Naive B cell (primary cell): ENCODE measurements at regions not wholly inside any gene's neighbourhood (a gene's known extent, or its start where the extent isn't known, plus 50 kb on each side); places are given as distances from the start of the nearest gene placed in this dataset.
"Not testable (repeated sequence)": the region's sequence is repeated elsewhere in the genome, so short reads cannot be mapped to it uniquely, and the experiment has no call there.

ENCODE experiments used
- ATAC-seq, 2 donors: fragments of 150-1000 bp; cut with Tn5 transposase; 2 replicates each; pipeline ENCODE4 v1.10.0; 2021; ENCODE audit warnings: low read depth in 2 of 2, mild to moderate bottlenecking in 2 of 2, moderate library complexity in 2 of 2
- DNase-seq: peaks from one replicate; pipeline ENCODE4 v3.0.0; 2022
- H3K27ac Mint-ChIP-seq, 6 donors: one replicate each; pipeline ENCODE4 v1.8.0; 2020 to 2022; ENCODE audit warnings: mild to moderate bottlenecking in 6 of 6, mixed read lengths in 6 of 6, moderate library complexity in 5 of 6, inconsistent platforms in 2 of 6
- H3K27me3 Mint-ChIP-seq, 3 donors: one replicate each; pipeline ENCODE4 v1.8.0; 2021 to 2022; ENCODE audit warnings: mixed read lengths in 3 of 3, mild to moderate bottlenecking in 1 of 3
- H3K36me3 Mint-ChIP-seq, 2 donors: one replicate each; pipeline ENCODE4 v1.8.0; 2020 to 2022; ENCODE audit warnings: mixed read lengths in 2 of 2, inconsistent platforms in 1 of 2, mild to moderate bottlenecking in 1 of 2
- H3K4me1 Mint-ChIP-seq, 3 donors: one replicate each; pipeline ENCODE4 v1.8.0; 2020 to 2022; ENCODE audit warnings: mixed read lengths in 3 of 3, inconsistent platforms in 1 of 3, mild to moderate bottlenecking in 1 of 3, moderate library complexity in 1 of 3
- H3K4me3 Mint-ChIP-seq, 8 donors: one replicate each; pipeline ENCODE4 v1.8.0; 2020 to 2022; ENCODE audit warnings: mild to moderate bottlenecking in 8 of 8, mixed read lengths in 8 of 8, moderate library complexity in 8 of 8, inconsistent platforms in 2 of 8
- H3K9me3 Mint-ChIP-seq, 7 donors: one replicate each; pipeline ENCODE4 v1.8.0; 2020 to 2022; ENCODE audit warnings: mixed read lengths in 7 of 7, mild to moderate bottlenecking in 5 of 7, inconsistent platforms in 2 of 7, moderate library complexity in 1 of 7

- Mint-ChIP-seq H3K27ac (peak overlapping the region in 1 of 6 donors; percentile 81), H3K27me3 (peaks cover 0 to 10% (median 5%) of the 10 kb centered on the region in 3 donors), H3K36me3 (no peaks in the 10 kb centered on the region), H3K9me3 (no peaks in the 10 kb centered on the region), H3K4me3 (no peak overlapping the region), H3K4me1 (peaks cover 5 to 8% (median 5%) of the 10 kb centered on the region in 3 donors)
- ATAC-seq = no peak
- no peak for DNase-seq
These were observed 515.2 kb downstream of the REEP3 start for GRCh38 chr10:64036321-64036930.

DNA sequence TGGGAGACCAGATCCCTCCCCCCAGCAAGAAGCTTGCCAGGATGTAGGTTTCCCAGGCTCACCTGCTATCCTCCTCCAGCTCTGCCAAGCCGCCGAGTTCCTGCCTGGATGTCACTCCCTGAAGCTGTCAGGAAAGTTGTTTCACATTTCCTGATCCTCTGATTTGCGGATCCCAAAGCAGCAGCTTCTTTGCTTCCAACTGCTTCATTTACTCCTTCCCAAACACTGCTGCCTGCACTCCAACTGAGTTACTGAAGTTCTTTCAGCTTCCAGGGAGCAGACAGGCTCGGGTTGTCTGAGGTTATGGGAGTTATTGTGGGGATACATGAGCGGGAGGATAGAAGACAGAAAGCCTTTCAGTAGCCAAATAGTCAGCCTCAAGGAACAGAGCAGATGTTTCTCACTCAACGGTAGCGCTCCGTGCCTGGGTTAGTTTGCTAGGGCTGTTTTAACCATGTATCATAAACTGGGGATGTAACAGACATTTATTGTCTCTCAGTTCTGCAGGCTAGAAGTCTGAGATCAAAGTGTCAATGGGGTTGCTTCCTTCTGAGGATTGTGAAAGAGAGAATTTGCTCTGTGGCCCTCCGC, 516.0 kb downstream of the REEP3 start:
- DNase-seq (no peak), ATAC-seq (no peak)
- Mint-ChIP-seq H3K4me3 (no peak overlapping the region), H3K27me3 (peaks cover 0 to 10% (median 5%) of the 10 kb centered on the region in 3 donors), H3K9me3 (no peaks in the 10 kb centered on the region), H3K36me3 (no peaks in the 10 kb centered on the region), H3K4me1 (peaks cover 5 to 8% (median 5%) of the 10 kb centered on the region in 3 donors), H3K27ac (no peak overlapping the region)

- Mint-ChIP-seq H3K36me3 (no peaks in the 10 kb centered on the region), H3K4me3 (no peak overlapping the region), H3K9me3 (no peaks in the 10 kb centered on the region), H3K27me3 (peaks cover 0 to 10% (median 0%) of the 10 kb centered on the region in 3 donors), H3K27ac (no peak overlapping the region), H3K4me1 (peaks cover 5 to 8% (median 5%) of the 10 kb centered on the region in 3 donors)
- ATAC-seq = no peak
- no peak for DNase-seq
These were observed 516.9 kb downstream of the REEP3 start for GRCh38 chr10:64038107-64038506.

GRCh38 chr10:64039198-64039597, 518.0 kb downstream of the REEP3 start:
- peaks cover 5 to 8% (median 5%) of the 10 kb centered on the region in 3 donors for H3K4me1 Mint-ChIP-seq
- no peaks in the 10 kb centered on the region for H3K36me3 Mint-ChIP-seq
- peak overlapping the region in 1 of 6 donors; percentile 21 for H3K27ac Mint-ChIP-seq
- H3K9me3 Mint-ChIP-seq = no peaks in the 10 kb centered on the region
- peaks cover 0 to 10% (median 0%) of the 10 kb centered on the region in 3 donors for H3K27me3 Mint-ChIP-seq
- DNase-seq = no peak
- no peak for ATAC-seq
- H3K4me3 Mint-ChIP-seq = no peak overlapping the region

GRCh38 chr10:64040781-64041180, 519.6 kb downstream of the REEP3 start:
- no peak for DNase-seq
- H3K27ac Mint-ChIP-seq = peak overlapping the region in 3 of 6 donors; percentile 43 to 68 (median 66)

DNA sequence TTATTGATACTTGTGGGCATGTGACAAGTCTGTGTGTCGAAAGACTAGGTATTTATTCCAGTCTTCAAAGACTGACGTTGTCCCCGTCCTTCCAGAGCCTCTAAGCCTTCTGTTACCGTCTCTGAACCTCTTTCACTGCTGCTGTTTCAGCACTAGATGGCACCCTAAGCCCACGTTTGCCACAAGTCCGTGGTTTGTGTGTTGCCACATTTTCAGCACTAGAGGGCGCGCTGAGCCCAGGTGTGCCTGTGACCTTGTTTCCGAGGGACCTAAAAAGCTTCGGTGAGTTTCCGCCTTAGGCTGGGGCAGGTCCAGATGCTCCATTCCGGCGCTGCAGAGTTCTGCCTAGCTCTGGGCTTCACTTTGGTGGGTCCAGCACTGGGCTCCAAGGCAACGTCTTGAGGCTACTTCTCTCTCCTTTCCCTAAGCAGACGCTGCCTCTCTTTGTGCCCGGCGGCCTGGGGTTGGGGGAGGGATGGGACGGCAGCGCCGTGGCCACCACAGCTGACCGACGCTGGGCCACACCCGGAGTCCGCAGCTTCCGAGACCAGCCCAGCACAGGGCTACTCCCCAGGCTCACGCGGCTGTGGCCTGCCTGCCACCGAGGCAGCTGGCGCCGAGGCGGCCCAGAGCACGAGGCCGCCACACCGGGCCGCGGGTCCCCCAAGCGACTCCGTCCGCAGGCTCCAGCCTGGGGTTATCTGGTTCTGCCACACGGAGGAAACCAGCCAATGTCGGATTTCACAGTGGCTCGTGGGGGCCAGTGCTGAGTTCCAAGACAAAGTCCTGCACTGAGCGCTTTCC, 520.2 kb downstream of the REEP3 start:
- Mint-ChIP-seq H3K9me3 (no peaks in the 10 kb centered on the region), H3K27me3 (peaks cover 0 to 3% (median 0%) of the 10 kb centered on the region in 3 donors), H3K4me1 (peaks cover 5 to 8% (median 5%) of the 10 kb centered on the region in 3 donors), H3K36me3 (no peaks in the 10 kb centered on the region), H3K4me3 (peak overlapping the region in 7 of 8 donors; percentile 60 to 84 (median 70)), H3K27ac (peak overlapping the region in 4 of 6 donors; percentile 43 to 76 (median 67))
- ATAC-seq (peak; percentile 87 to 89), DNase-seq (peak; percentile 74)

More at GRCh38 chr10:64040781-64041180, 519.6 kb downstream of the REEP3 start:
- Mint-ChIP-seq H3K9me3 (no peaks in the 10 kb centered on the region), H3K36me3 (no peaks in the 10 kb centered on the region), H3K27me3 (peaks cover 0 to 9% (median 0%) of the 10 kb centered on the region in 3 donors), H3K4me3 (peak overlapping the region in 6 of 8 donors; percentile 65 to 84 (median 72)), H3K4me1 (peaks cover 5 to 8% (median 5%) of the 10 kb centered on the region in 3 donors)
- peak; percentile 15 to 21 for ATAC-seq

- no peaks in the 10 kb centered on the region for H3K9me3 Mint-ChIP-seq
- DNase-seq = peak; percentile 0
- no peak overlapping the region for H3K27ac Mint-ChIP-seq
- H3K4me3 Mint-ChIP-seq = peak overlapping the region in 6 of 8 donors; percentile 27 to 73 (median 44)
- ATAC-seq = no peak
- H3K4me1 Mint-ChIP-seq = peaks cover 5 to 8% (median 5%) of the 10 kb centered on the region in 3 donors
- H3K36me3 Mint-ChIP-seq = no peaks in the 10 kb centered on the region
- no peaks in the 10 kb centered on the region for H3K27me3 Mint-ChIP-seq
These were observed 520.8 kb downstream of the REEP3 start for GRCh38 chr10:64041989-64042490.

DNA sequence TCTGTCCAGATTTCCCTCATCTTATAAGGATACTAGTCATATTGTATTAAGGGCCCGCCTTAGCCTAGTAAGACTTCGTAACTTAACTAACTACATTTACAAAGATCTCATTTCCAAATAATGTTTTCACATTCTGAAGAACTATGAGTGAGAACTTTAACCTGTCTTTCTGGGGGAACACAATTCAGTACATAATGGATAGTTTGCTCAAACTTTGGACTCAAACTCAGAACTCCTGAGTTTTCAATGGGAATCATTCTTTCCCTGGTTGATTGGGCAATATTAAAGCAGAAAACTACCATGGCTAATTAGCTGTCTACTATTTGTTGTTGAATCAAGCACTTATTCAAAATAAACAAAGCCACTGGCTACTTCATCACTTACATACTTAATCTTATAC, 522.9 kb downstream of the REEP3 start:
- H3K9me3 Mint-ChIP-seq = no peaks in the 10 kb centered on the region
- H3K27me3 Mint-ChIP-seq = no peaks in the 10 kb centered on the region
- H3K36me3 Mint-ChIP-seq = no peaks in the 10 kb centered on the region
- peaks cover 5 to 8% (median 5%) of the 10 kb centered on the region in 3 donors for H3K4me1 Mint-ChIP-seq
- no peak for ATAC-seq
- H3K27ac Mint-ChIP-seq = peak overlapping the region in 1 of 6 donors; percentile 1
- DNase-seq = no peak
- no peak overlapping the region for H3K4me3 Mint-ChIP-seq

DNA sequence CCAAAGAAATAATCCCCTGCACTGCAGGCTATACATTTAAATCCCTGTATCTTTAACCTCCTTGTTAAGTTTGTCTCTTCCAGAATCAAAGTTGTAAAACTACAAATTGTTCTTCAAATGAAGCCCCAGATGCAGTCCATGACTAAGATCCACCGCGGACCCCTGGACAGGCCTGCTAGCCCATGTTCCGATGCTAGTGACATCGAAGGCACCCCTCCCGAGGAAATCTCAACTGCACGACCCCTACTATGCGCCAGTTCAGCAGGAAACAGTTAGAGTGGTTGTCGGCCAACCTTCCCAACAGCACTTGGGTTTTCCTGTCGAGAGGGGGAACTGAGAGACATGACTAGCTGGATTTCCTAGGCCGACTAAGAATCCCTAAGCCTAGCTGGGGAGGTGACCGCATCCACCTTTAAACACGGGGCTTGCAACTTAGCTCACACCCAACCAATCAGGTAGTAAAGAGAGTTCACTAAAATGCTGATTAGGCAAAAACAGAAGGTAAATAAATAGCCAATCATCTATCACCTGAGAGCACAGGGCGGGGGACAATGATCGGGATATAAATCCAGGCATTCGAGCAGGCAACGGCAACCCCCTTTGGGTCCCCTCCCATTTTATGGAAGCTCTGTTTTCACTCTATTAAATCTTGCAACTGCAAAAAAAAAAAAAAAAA, 523.9 kb downstream of the REEP3 start:
- H3K27ac Mint-ChIP-seq = not testable (repeated sequence)
- H3K4me3 Mint-ChIP-seq = peak overlapping the region in 1 of 8 donors; percentile 48

DNA sequence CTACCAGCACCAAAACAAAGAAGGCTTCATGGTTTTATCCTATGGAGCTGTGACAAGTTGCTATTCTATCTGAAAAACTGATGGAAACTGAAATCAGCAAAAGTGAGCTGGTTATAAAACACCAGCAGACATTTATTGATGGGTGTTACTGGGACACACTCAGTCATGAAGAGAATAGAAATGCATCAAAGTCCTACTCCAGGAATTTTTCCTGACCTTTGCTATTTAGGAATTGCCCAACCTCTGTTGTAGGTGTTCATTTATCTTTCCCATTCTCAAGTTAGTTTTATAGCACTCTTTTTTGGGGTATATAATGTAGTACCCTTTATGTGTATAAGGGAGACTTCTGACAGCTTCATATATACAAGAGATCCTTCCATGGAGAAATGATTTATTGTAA, 533.2 kb downstream of the REEP3 start:
- DNase-seq = no peak
- no peak overlapping the region for H3K27ac Mint-ChIP-seq
- peaks cover 0 to 2% (median 0%) of the 10 kb centered on the region in 3 donors for H3K4me1 Mint-ChIP-seq
- no peak for ATAC-seq
- H3K4me3 Mint-ChIP-seq = no peak overlapping the region
- peaks cover 0 to 21% (median 4%) of the 10 kb centered on the region in 3 donors for H3K27me3 Mint-ChIP-seq
- H3K36me3 Mint-ChIP-seq = no peaks in the 10 kb centered on the region
- H3K9me3 Mint-ChIP-seq = no peaks in the 10 kb centered on the region

More for the DNA sequence above, 523.9 kb downstream of the REEP3 start:
- H3K27me3 Mint-ChIP-seq, H3K4me1 Mint-ChIP-seq, H3K9me3 Mint-ChIP-seq, DNase-seq, H3K36me3 Mint-ChIP-seq, ATAC-seq: not testable (repeated sequence)

DNA sequence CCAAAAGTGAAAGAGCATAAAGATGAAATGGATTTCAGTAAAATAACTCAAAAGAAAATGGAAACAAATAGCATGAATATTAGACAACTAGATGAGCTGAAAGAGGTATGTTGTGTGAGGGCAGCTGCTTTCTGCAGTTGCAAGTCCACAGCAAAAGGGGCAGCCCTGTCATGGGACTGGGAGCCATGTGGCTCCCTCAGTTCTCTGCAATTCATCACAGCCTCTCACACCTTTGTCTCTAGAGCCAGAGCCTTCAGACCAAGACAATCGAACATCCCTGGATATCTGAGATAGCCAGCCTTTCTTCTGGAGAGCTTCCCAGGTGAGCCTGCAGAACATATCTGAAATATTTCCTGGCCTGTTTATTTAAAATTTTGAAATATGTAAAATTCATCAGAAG, 538.7 kb downstream of the REEP3 start:
- H3K36me3 Mint-ChIP-seq = no peaks in the 10 kb centered on the region
- no peak for DNase-seq
- H3K4me3 Mint-ChIP-seq = no peak overlapping the region
- peaks cover 0 to 25% (median 0%) of the 10 kb centered on the region in 3 donors for H3K27me3 Mint-ChIP-seq
- no peak for ATAC-seq
- no peaks in the 10 kb centered on the region for H3K9me3 Mint-ChIP-seq
- H3K4me1 Mint-ChIP-seq = peaks cover 0 to 2% (median 0%) of the 10 kb centered on the region in 3 donors
- H3K27ac Mint-ChIP-seq = no peak overlapping the region

- H3K36me3 Mint-ChIP-seq = no peaks in the 10 kb centered on the region
- DNase-seq = no peak
- no peaks in the 10 kb centered on the region for H3K9me3 Mint-ChIP-seq
- no peak overlapping the region for H3K27ac Mint-ChIP-seq
- H3K27me3 Mint-ChIP-seq = peaks cover 0 to 25% (median 0%) of the 10 kb centered on the region in 3 donors
- H3K4me1 Mint-ChIP-seq = no peaks in the 10 kb centered on the region
- no peak for ATAC-seq
- no peak overlapping the region for H3K4me3 Mint-ChIP-seq
These were observed 539.2 kb downstream of the REEP3 start for GRCh38 chr10:64060389-64060788.

GRCh38 chr10:64062793-64063192, 541.6 kb downstream of the REEP3 start:
- ATAC-seq = no peak
- no peak overlapping the region for H3K27ac Mint-ChIP-seq
- DNase-seq = no peak
- no peaks in the 10 kb centered on the region for H3K4me1 Mint-ChIP-seq
- H3K4me3 Mint-ChIP-seq = no peak overlapping the region
- no peaks in the 10 kb centered on the region for H3K36me3 Mint-ChIP-seq
- H3K9me3 Mint-ChIP-seq = no peaks in the 10 kb centered on the region
- peaks cover 0 to 18% (median 0%) of the 10 kb centered on the region in 3 donors for H3K27me3 Mint-ChIP-seq
